PC-9 (cell line): ENCODE measurements at regions not wholly inside any gene's neighbourhood (a gene's known extent, or its start where the extent isn't known, plus 50 kb on each side); places are given as distances from the start of the nearest gene placed in this dataset.

Experiments
- CTCF ChIP-seq: fragments of 200-600 bp; sonication (generic); conservative IDR thresholded peaks from 2 replicates; pipeline ENCODE4 v1.6.1; 2017; ENCODE audit warnings: mixed run types, antibody characterized with exemption, mild to moderate bottlenecking, moderate library complexity
- EZH2 ChIP-seq: fragments of 200-600 bp; sonication (generic); IDR thresholded peaks from 2 replicates; pipeline ENCODE4 v1.8.0; 2017; ENCODE audit warnings: antibody characterized with exemption, low read depth

DNA sequence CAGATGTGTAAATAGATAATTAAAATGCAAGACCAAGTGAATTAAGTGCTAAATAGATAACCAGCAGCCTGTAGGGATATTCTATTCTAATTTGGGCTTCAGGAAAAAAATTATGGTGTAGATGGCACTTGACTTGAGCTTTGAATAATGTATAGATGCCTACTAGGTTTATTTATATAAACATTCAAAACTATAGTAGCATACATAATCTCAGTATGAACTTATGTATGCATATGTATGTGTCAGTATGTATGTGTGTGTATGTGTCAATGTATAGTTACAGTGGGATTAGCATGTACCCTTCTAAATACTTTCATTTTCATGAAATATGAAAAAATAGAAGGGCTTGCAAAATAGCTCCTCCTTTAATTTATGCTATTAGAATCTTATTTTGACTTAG, 207.3 kb upstream of the PPP1R3A start:
- no peak for TF ChIP-seq EZH2
- no peak for TF ChIP-seq CTCF
